Stimulated activated CD8-positive, alpha-beta memory T cell treated with anti-CD3 and anti-CD28 coated beads, Interleukin-15, amount 100 ng/mL, for 24 hours (primary cell): ENCODE measurements at regions not wholly inside any gene's neighbourhood (a gene's known extent, or its start where the extent isn't known, plus 50 kb on each side); places are given as distances from the start of the nearest gene placed in this dataset.

Experiments used
- DNase-seq: peaks from one replicate; pipeline ENCODE4 v3.0.0-alpha.2; 2020; ENCODE audit warnings: low read depth

DNA sequence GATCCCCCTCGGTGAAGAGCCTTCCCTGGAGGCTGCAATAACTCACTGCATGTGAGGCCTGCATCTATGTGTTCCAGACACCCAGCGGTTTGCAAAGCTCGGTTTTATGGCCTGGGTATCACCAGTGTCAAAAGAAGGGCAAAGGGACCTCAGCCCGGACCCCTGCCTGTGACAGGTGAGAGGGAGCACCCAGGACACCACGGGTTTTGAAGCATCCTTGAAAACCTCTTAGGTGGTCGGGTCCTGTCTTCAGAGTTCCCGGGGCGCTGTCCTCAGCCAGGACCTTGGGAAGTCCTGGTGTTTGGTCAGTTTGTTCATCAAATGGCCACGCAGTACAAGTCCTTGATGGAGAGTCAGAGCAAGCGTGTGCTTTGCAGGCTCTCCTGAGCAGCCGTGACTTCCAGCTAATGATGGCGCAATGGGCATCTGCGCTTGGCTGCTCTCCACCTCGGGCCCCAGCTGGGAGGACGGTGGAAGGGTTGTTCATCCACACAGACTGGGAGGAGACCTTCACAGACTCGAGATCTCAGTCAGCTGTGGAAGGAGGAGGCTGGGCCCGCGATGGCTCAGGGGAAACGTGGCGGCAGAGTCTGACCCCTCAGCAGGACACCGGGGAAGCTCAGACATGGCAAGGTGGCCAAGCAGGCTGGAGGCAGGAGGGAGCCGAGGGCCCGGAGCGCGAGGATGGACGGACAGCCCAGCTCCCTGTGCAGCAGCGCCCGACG is 113.1 kb upstream of the GPC1 start:
- no peak for DNase-seq

- DNase-seq = no peak
These were observed 112.5 kb upstream of the GPC1 start for GRCh38 chr2:240322991-240323390.

- DNase-seq = no peak
These were observed 111.7 kb upstream of the GPC1 start for GRCh38 chr2:240323601-240324291.

- no peak for DNase-seq
These were observed 111.0 kb upstream of the GPC1 start for GRCh38 chr2:240324312-240325015.

DNA sequence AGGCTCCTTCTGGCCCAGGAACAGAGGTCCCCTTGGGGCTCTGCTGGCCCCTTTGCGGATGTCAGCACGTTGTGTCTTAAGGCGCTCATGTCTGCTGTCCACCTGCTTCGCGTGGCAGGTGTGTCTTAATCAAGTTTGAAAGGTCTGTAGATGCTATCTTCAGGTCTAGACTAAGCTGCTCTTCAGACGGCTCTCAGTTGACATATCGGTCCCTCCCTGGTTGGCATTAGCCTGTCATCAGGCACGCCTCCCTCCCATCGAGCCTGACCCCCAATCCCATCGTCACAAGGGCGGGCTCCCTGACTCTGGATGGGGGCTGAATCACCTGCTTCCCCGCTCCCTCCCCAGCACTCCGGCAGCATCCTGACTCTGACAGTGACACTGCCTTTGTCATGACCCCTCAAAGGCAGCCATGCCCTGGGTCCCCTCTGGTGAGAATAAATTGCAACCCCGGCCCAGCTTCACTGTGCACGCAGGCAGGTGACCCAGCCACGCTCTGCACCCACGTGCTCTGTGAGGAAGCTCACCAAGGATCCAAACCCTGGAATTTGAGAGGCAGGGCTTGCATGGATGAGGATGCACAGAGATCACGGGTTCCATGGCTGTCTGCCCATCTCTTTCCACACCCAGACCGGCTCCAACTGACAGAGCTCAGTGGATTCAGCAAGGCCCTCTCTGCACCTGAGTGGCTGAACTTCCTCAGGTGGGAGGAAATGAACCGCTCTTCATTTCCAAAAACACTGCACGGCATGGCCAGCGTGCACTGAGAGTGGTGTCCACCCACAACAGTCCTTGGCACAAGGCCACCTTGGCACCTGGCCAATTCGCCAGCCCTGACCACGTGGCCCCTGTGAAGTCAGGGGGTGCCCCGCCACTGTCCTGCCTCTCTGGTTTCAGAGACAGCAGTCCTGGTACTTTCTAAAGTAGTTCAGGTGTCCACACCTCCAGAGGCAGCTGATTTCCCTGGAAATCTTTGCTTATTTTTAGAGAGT is 110.2 kb upstream of the GPC1 start:
- no peak for DNase-seq

GRCh38 chr2:240326246-240326645 is 109.2 kb upstream of the GPC1 start:
- no peak for DNase-seq

DNA sequence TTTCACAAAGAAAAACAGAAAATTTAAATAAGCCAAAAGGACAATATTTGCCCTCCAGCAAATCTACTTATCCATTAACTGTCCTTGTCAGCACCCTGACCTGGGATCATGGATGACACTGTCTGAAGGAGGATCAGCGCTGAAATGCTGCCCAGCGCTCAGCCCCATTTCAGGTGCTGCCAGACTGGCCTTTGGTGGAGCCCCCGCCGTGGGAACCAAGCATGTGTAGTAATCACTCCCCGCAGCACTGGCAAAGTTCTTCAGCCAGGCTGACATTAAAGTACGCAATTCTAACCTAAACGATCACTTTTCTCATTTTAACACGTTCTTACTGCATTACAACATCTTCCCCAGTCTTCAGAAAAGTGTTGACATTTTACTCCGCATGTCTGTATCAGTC is 108.6 kb upstream of the GPC1 start:
- DNase-seq = no peak

DNA sequence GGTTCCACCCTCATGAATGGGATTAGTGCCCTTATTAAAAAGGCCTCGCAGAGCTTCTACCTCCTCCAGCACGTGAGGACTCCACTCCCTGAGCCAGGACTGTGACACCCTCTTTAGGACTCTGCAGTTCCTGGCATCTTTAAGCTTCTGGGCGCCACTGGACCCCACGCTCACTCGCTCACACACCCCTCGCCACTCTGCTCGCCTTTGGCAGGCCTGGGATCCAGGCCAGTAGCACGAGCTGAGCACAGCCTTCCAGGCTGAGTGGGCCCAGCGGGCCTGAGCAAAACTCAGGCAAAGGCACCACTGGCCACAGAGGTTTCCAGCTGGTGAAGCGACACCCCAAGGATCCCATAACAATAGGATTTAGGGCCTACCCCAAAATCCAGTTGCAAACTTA is 107.9 kb upstream of the GPC1 start:
- DNase-seq = no peak

GRCh38 chr2:240328526-240328925 is 106.9 kb upstream of the GPC1 start:
- DNase-seq = no peak

DNA sequence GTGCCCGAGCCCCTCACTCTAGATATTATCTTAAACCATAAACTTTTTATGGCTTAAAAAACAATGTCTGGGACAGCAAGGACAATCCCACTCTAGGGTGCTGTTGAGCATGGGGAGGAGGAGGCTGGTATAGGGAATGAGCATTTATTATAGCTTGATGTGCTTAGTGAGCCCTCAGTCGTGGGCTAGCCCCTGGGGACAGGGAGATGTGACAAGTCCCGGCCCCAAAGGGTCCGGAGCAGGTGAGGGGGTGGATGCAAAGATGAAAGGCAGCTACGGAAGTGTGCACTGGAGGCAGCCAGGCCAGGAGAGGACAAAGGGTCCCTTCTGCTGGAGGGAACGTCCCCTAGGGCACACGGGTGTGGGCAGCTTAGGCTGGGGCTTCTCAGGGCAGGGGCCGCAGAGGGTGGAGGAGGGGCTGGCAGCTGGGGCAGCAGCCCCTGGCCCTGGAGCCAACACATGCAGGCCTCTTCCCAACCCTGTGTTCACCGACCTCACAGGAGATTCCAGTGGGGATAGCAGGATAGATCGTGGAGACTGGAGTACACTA is 106.3 kb upstream of the GPC1 start:
- DNase-seq = no peak

- no peak for DNase-seq
These were observed 105.7 kb upstream of the GPC1 start for GRCh38 chr2:240329778-240330177.

GRCh38 chr2:240333985-240334384 is 101.5 kb upstream of the GPC1 start:
- DNase-seq = no peak

- DNase-seq = no peak
These were observed 100.4 kb upstream of the GPC1 start for GRCh38 chr2:240335061-240335460.

GRCh38 chr2:240336820-240337427 is 98.5 kb upstream of the GPC1 start:
- DNase-seq = no peak

DNA sequence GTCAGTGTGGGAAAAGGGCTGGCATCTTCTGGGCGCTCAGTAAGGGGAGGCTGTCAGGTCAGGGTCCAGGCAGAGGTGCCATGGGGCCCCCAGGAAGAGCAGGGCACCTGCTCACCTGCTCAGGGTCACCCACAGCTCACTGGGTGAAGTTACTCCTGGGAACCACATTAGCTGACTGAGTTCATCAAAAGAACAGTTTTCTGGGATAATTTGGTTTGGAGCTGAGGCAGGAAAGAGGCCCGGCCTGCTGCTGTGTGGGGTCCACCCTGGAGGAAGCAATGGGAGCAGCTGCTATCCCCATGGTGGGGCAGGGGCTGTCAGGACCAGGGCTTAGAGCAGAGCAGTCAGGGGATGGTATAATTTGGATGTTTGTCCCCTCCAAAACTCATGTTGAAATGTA is 97.2 kb upstream of the GPC1 start:
- no peak for DNase-seq

- no peak for DNase-seq
These were observed 95.8 kb upstream of the GPC1 start for GRCh38 chr2:240339411-240340360.

GRCh38 chr2:240340361-240340761 is 95.1 kb upstream of the GPC1 start:
- DNase-seq = no peak

DNA sequence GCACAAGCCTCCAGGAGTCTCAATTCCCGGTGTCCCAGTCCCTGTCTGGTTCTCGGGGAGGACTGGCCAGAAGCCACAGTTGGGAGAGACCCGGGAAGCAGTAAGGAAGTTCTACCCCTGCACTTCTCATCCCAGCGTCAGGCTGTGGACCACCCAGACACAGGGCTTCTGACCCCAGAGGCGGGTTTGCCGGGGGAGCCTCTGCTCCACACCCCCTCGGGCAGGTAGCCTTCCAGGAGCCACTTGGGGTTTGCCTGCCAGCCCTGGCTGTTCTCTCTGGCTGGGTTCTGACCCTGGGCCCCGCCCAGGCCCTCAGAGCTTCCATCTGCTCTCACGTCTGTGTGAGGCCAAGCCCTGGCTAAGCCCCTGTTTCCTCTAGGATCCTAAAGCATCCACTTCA is 94.4 kb upstream of the GPC1 start:
- DNase-seq = no peak

DNA sequence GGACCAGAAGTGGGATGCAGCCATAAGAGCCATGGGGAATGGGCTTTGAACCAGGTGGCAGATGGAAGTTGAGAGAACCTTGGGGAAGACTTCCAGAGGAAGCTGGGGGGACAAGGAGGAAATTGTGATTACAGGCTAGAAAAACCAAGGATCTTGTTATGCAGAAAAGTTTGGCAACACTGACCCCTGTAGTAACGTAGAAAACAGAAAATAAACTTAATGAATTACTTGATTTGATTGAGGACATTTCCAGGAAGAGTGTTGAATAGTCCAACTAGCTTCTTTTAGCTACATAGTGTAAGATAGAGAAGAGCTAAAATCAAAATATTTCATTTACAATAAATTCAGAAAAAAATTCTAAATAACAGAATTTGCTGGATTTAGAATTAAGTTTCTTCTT is 91.9 kb upstream of the GPC1 start:
- DNase-seq = no peak

GRCh38 chr2:240344904-240345303 is 90.6 kb upstream of the GPC1 start:
- DNase-seq = no peak
